Left ventricle myocardium superior (tissue), 1 donor: ENCODE measurements at regions not wholly inside any gene's neighbourhood (a gene's known extent, or its start where the extent isn't known, plus 50 kb on each side); places are given as distances from the start of the nearest gene placed in this dataset.

Experiments used
- ATAC-seq: fragments of 200-7000 bp; cut with Tn5 transposase; one replicate; pipeline ENCODE4 v1.9.1; 2020; ENCODE audit warnings: mild to moderate bottlenecking, moderate library complexity
- DNase-seq: peaks from one replicate; pipeline ENCODE4 v3.0.0-alpha.2; 2020
- intact Hi-C: fragments of 100-400 bp; cut with micrococcal nuclease; formaldehyde crosslinking; loops from one replicate; pipeline ENCODE4 v1.11.0; 2022
- donor health status: DM: no; HTN: yes; CAD: no; lungs with severe emphysema.

DNA sequence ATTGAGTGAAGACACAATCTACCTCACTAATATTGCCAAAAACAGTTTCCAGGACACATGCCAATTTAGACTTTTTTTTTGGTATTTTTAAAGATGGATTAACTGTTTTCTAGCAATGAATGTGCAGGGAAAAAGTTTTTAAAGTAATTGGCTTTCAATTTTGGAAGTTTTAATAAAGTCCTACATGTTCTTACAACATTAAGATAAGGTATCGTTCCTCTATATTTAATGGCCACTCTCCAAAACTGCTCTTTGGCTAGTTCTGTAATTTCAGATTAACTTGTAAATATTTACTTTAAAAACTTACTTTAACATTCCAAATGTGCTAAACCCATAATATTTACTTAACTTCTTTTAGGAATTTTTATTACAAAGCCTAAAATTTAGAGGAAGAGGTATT lies 1332.2 kb upstream of the PRMT6 start:
- DNase-seq (no peak), ATAC-seq (no peak)
- intact Hi-C loops: no loop called here

DNA sequence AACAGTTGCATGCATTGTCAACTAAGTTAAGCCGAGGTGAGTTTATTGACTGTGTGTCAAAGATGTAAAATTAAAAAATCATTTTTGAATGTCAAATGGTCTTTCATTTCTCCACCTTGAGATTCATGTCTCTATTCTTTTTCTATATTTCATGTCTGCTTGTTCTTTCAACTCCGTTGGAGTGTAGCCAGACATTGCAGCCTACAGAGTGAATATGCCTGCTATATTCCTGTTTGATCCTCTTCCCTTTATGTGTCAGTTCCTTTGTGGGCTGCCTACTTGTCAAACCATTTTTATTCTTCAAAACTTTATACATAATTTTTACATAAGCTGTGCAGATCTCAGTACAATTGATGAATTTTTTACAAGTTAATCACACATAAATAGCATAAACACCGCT lies 1325.8 kb upstream of the PRMT6 start:
- ATAC-seq (no peak), DNase-seq (no peak)
- intact Hi-C loops: no loop called here

DNA sequence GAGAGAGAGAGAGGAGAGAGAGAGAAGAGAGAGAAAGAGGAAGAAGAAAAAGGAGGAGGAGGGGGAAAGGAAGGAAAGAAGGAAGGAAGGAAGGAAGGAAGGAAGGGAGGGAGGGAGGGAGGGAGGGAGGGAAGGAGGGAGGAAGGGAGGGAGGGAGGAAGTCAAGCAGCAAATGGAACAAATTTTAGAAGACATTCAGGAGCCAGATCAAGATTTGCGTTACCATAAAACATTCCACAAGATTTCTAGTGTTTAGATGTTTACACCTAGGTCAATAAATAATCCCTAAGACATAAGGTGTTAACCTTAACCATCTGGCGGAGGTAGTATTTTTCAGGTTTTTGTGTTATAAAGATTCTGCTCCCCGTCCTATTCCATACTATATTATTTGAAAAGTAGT lies 1320.1 kb upstream of the PRMT6 start:
- ATAC-seq (no peak), DNase-seq (no peak)
- intact Hi-C loops: no loop called here

DNA sequence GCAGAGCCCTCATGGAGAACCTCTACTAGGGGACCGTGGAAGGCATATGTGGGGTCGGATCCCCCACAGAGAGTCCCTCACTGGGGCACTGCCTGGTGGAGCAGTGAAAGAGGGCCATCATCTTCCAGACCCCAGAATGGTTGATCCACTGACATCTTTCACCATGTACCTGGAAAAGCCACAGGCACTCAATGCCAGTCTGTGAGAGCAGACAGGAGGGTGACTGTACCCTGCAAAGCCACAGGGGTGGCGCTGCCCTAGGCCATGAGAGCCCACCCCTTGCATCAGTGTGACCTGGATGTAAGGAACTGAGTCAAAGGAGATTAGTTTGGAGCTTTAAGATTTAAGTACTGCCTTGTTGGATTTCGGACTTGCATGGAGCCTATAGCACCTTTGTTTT lies 1276.7 kb upstream of the PRMT6 start:
- intact Hi-C loops: no loop called here
- DNase-seq: no peak
- no peak for ATAC-seq

DNA sequence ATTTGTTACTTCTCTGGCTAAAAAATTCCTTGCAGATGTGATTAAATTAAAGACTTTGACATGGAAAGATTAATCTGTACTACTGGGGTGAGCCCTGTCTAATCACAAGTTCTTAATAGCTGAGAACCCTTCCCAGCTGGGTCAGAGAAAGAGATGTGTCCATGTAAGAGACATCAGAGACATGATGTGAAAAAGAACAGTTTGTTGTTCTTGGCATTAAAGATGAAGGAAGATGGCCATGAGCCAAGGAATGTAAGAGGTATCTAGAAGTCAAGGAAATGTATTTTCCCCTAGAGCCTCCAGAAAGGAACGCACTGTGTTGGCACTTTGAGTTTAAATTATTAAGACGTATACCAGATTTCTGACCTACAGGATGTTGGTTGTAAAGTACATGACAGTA lies 1271.5 kb upstream of the PRMT6 start:
- intact Hi-C loops: no loop called here
- ATAC-seq (no peak), DNase-seq (no peak)

DNA sequence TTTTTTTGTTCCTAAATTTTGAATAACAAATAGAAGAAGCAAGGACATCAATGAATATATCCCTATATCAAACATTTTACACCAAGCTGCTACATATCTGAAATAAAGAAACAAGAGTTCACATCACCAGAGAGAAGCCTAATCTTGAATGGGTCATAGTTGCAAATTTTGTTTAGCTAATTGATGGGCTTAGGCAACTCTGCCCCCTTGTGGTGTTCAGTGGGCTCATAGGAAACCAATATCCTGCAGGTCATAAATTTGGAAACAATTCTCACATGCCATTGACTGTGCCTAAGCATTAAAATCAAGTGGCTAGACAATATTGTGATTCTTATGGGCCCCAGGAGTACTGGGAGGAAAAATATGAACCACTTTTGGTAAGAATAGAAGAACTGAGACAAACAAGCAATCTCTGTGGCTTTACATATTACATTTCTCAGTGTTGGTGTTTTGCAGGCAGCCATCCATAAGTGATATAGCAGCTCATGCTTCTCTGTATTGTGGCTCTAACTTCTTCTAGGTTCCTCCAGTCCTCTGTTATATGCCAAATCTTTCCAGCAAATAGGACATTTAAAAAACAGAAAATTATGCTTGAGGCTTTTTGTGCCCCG lies 1262.8 kb upstream of the PRMT6 start:
- intact Hi-C loops: no loop called here
- no peak for ATAC-seq
- no peak for DNase-seq

DNA sequence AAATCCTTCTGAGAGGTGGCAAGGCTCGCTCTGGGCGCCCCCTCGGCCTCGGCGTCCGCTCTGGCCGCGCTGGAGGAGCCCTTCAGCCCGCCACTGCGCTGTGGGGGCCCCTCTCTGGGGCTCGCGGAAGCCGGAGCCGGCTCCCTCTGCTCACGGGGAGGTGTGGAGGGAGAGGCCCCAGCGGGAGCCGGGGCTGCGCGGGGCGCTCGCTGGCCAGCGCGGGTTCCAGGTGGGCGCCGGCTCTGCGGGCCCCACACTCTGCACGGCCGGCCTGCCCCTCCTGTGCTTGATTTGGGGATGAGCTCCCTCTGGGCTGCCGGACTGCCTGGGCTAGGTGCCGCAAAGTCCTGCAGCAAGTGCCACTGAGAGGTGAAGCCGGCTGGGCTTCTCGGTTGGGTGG lies 1260.7 kb upstream of the PRMT6 start:
- ATAC-seq (no peak), DNase-seq (peak; percentile 19)
- intact Hi-C loops: no loop called here

DNA sequence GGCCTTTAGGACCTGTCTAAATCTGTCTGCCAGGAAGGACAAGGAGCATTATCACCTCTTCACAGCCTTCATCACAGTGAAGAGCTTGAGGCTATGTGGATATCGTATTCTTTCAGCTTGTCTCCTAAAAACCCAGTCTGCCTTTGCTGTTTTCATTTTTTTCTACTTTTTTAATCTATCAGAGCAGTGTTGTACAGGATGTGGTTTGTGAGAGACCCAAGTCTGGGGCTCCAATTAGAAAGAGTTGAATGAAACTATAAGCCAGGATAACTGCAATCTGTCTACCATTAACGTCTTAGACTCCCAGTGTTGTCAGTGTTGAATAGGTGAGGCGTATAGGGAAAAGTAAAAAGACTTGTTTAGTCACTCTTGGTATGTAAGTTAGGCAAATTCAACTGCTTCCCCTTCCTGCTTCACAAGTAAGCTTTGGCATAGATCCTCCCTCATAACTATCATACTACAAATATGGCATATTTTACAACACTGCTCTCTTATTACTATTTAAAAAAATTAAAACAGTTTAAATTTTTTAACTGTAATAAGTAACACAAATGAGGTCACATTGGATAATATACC lies 1225.8 kb upstream of the PRMT6 start:
- DNase-seq (no peak), ATAC-seq (no peak)
- intact Hi-C loops: no loop called here

DNA sequence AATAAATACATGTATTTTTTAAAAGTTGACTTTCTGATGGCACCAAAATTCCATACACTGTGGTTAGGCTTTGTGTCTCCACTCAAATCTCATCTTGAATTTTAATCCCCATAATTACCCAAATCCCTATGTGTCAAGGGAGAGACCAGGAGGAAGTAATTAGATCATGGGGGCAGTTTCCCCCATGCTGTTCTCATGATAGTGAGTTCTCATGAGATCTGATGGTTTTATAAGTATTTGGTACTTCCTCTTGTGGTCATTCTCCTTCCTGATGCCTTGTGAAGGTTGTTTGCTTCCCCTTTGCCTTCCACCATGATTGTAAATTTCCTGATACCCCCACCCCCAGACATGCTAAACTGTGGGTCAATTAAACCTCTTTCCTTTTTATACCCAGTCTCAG lies 1218.4 kb upstream of the PRMT6 start:
- intact Hi-C loops: no loop called here
- DNase-seq (no peak), ATAC-seq (no peak)

DNA sequence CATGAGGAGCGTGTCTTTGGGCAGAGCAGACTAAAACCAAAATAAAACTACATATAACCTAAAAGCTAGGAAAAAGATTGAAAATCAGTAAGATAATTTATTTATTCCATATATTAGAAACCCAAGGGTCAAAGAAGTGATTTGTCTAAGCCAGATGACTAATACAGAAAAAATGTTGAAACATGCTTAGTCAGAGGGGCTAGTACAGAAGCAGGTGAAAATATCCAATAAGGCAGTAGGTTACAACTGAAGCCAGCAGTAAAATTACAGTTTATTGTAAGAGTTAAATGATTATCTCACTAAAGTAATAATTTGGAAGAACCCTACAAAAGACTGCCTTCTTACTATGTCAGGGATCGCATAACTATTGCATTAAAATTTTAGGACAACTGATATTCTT lies 1190.9 kb upstream of the PRMT6 start:
- intact Hi-C loops: no loop called here
- ATAC-seq (no peak), DNase-seq (no peak)

DNA sequence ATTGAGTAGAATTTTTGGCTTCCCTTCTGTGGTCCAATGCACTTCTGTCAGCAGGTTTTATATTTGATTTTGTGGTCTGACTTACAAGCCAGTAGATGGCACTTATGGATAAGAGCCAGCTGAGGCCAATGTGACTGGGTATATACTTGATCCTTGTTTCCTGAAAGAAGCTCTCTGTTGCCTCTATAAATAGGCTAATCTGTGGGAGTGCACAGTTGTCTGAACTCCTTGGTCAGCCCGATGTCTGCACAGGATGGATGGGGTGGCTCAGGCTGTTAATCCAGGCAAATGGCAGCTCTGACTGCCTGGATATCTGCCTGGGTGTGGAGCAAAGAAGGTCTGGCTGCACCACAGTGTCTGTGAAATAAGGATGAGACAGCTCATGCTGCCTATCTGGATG lies 1183.7 kb upstream of the PRMT6 start:
- intact Hi-C loops: no loop called here
- ATAC-seq (no peak), DNase-seq (no peak)

DNA sequence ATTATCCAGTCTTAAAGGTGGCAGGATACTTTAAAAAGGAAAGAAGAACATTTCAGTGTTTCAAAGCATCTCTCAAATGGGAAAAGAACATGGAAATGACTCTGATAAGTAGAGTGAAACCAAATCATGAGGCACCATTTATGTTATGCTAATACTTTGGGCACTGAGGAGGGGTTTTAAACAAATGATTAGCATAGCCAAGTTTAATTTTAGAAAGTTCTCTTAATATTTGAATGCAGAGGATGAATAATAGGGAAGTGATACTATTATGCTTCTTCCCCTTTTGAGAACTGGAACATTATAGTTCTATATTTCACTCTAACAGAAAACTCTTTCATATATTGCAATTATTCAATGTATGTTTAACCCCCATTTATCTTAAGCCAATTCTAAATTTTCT lies 1181.9 kb upstream of the PRMT6 start:
- DNase-seq (no peak), ATAC-seq (no peak)
- intact Hi-C loops: no loop called here

DNA sequence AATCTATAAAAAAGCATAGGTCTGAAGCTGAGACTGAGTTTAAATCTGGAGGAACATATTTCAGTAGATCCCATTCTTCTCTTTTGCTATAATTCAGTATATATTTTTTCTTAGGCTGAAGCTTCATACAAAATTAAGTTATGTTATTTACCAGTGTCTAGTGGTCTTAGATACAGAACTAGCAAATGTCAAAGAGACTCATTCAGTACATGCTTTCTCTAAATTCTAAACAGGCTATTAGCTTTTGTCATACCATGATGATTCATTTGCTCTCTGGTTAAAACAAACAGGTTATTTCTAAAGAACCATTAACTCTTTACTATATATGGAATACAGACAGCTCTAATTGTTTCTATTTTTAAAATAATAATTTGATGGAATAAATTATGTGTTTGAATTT lies 1170.2 kb upstream of the PRMT6 start:
- DNase-seq (no peak), ATAC-seq (no peak)
- intact Hi-C loops: no loop called here

DNA sequence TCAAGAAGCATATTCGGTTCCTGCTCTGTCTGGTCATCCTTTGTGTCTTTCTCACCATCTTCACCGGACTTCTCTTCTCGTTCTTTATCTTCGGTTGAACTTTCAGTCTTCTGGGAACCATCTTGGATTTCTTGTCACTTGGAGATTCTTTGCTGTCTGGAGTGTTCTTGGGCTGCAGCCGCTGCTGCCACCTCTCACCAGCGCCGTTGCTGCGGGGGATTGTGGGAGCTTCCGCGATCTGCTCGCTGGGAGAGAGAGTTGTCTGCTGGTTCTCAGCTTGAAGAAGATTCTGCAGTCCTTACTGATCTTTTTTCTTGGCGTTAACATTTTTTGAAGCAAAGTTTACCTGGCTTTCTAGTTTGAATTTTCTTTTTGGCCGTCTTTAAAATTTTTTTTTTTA lies 1165.2 kb upstream of the PRMT6 start:
- intact Hi-C loops: no loop called here
- DNase-seq: no peak
- no peak for ATAC-seq

DNA sequence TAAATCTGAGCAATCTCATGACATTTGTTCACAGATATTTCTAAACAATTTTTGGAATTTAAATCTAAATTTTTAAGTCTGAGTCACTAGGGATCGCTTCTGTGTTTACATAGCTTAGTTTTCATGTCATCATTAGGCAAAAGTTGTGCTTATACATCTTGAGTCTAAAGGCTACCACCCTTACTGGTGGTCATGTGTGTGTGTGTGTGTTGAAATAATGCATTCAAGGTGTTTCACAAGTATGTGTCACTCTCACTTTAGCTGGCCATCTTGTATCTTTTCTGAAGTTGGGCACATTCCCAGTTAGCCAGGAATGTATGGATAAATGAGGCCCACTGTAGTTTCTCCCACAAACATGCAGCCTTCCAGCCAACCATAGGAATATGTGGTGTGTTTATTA lies 1162.5 kb upstream of the PRMT6 start:
- DNase-seq (no peak), ATAC-seq (no peak)
- intact Hi-C loops: no loop called here

DNA sequence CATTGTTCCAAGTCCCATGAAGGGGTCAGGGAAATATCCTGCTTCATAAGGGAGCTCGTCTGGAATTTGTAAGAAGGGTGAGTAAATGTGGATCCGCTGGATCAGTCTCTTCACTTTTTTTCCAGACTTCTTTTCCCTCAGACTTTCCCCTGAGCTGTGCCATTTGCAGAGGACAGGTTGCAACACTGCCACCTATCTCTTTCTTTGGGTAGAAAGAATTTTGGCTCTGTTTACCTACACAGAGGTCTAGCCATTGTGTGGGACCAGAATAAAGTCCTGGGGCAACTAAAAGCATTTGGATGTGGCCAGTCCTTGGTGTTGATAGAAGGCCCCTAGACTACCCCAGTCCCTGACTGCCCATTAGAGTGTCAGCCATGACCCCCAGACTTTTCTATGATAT lies 1146.7 kb upstream of the PRMT6 start:
- DNase-seq: no peak
- intact Hi-C loops: no loop called here
- ATAC-seq: no peak

DNA sequence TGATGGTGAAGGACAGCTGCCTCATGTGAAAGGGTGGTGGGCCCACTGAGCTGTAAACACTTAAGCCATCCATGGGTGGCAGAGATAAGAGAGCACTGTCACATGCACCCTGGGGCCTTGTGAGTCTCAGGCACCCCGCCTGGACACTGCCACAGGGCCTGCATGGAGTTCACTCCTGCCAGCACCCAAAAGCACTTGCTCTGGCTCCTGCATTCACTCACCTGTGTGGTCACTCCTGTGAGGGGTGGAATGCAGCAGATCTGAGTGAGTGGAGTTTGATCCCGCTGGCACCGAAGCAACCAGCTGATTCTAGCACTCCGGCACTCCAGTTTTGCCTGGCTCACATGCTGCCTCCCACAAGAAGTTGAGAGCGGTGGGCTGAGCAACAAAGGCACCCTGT lies 1142.1 kb upstream of the PRMT6 start:
- intact Hi-C loops: no loop called here
- no peak for DNase-seq
- no peak for ATAC-seq

DNA sequence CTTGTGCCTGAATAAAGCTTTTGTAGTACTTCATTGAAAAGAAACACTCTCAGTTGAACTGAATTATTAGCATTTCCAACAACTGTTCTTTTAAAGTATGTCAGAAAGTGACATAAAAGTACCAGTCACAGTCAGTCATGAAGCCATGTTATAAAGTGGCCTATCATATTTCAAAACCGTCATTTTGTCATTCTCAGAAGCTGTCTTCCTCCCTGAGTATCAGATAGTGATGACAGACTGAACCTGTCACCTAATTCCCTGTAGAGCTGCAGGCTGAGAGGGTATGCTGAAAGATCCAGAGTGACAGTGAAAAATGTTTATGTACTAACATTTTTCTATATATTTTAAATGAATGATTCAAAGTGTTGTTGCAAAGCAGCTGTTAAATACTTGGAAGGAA lies 1121.7 kb upstream of the PRMT6 start:
- intact Hi-C loops: no loop called here
- ATAC-seq (no peak), DNase-seq (no peak)

DNA sequence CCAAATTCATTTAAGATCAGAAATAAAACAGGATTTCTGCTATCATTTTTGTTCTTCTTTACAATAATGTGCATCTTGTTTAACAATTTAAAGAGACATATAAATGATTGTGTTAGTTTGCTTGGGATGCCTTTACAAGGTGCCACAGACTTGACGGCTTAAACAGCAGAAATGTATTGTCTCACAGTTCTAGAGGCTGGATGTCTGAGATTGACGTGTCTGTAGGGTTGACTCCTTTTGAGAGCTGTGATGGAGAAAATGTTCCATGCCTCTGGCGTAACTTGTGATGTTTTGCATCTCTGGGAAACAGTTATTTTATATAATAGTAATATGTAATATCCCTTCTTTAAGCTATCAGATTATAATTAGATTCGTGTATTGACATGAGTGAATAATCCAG lies 1091.6 kb upstream of the PRMT6 start:
- ATAC-seq: no peak
- intact Hi-C loops: no loop called here

DNA sequence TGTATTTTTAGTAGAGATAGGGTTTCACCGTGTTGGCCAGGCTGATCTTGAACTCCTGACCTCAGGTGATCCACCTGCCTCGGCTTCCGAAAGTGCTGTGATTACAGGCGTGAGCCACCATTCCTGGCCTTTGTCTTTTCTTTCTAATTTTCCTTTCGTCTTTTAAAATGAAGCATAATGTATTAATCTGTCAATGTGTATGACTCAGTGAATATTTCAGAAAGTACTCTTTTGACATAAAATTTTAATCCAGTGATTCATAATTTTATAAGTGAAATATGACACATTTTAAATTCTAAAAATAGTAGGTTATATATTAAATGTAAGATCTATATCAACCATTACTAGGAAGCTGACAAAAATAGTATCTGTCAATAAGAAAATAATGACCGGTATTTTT lies 1059.0 kb upstream of the PRMT6 start:
- no peak for ATAC-seq
- intact Hi-C loops: no loop called here
- no peak for DNase-seq

More for the DNA sequence above, 1091.6 kb upstream of the PRMT6 start:
- no peak for DNase-seq

DNA sequence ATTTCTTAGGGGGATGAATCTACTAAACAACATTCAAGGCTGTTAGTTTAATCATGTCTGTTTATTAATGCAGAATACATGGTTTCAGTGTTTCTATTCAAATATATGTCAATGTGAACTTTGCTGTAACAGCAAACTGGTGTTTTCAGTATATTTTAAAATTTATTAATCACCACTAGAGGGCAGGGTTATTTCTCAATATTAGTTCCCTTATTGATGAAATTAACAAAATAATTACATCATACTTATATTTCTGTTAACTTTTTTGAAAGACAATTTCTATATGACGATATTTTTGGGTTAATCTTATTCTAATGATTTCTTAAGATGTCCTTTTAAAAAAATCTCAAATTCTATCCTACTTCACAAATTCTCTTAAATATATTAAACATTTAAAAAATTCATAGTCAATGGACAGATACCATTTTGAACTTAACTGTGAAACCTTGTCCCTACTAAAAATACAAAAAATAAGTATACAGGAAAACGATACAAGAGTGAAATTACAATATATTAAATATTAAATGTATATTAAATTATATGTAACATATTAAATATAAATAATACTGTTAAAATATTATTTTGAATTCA lies 1034.1 kb upstream of the PRMT6 start:
- intact Hi-C loops: no loop called here
- no peak for ATAC-seq
- DNase-seq: no peak

DNA sequence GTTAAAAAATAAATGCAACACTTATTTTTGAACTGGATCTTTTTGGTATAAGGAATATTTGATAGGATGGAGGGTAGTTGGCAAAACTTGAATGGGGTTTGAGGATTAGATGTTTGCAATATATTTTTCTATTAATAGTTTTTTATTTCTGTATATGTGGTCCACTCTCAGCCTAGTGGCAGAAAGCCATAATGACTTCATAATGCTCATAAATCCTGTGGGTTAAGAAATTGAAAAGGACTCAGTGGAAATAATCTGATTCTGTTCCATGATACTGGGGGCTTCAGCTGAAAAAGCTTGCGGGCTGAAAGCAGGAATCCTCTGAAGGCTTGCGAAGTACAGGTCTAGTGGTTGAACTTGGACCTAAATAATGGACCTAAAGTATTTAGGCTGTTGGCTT lies 1028.6 kb upstream of the PRMT6 start:
- no peak for DNase-seq
- intact Hi-C loops: no loop called here
- no peak for ATAC-seq
